Ascending aorta (tissue), 2 donors: ENCODE measurements at regions not wholly inside any gene's neighbourhood (a gene's known extent, or its start where the extent isn't known, plus 50 kb on each side); places are given as distances from the start of the nearest gene placed in this dataset.
"Not testable (repeated sequence)": the region's sequence is repeated elsewhere in the genome, so short reads cannot be mapped to it uniquely, and the experiment has no call there.

Source experiments
- DNase-seq, 2 donors: peaks; one replicate each; pipeline ENCODE4 v3.0.0-alpha.2; 2019; ENCODE audit warnings: low spot score in 2 of 2
- H3K27ac ChIP-seq, 2 donors: fragments of 200-600 bp; sonication (generic); one replicate each; pipeline ENCODE4 v1.5.1; 2016 to 2017; ENCODE audit warnings: mild to moderate bottlenecking in 1 of 2
- H3K27me3 ChIP-seq: fragments of 200-600 bp; sonication (generic); one replicate; pipeline ENCODE4 v1.5.1; 2017
- H3K36me3 ChIP-seq, 2 donors: fragments of 200-600 bp; sonication (generic); one replicate each; pipeline ENCODE4 v1.5.1; 2016
- H3K4me1 ChIP-seq, 2 donors: fragments of 200-600 bp; sonication (generic); one replicate each; pipeline ENCODE4 v1.5.1; 2016 to 2017; ENCODE audit warnings: mild to moderate bottlenecking in 1 of 2
- H3K4me3 ChIP-seq, 2 donors: fragments of 200-600 bp; sonication (generic); one replicate each; pipeline ENCODE4 v1.5.1; 2016 to 2017; ENCODE audit warnings: mild to moderate bottlenecking in 1 of 2
- H3K9me3 ChIP-seq, 2 donors: fragments of 200-600 bp; sonication (generic); one replicate each; pipeline ENCODE4 v1.5.1; 2016
- intact Hi-C: fragments of 100-400 bp; cut with DNase I; formaldehyde crosslinking; loops from one replicate; pipeline ENCODE4 v1.15.1; 2023
- TF ChIP-seq, protein P1 (sequence below), 3 experiments: fragments of 200-600 bp in 2 of 3; fragments of 450-650 bp in 1 of 3; sonication (generic) in 2 of 3; IDR thresholded peaks; one replicate each; pipeline ENCODE4 v1.5.1; 2016 to 2019; ENCODE audit warnings: antibody characterized with exemption in 3 of 3, mild to moderate bottlenecking in 1 of 3, moderate library complexity in 1 of 3

DNA sequence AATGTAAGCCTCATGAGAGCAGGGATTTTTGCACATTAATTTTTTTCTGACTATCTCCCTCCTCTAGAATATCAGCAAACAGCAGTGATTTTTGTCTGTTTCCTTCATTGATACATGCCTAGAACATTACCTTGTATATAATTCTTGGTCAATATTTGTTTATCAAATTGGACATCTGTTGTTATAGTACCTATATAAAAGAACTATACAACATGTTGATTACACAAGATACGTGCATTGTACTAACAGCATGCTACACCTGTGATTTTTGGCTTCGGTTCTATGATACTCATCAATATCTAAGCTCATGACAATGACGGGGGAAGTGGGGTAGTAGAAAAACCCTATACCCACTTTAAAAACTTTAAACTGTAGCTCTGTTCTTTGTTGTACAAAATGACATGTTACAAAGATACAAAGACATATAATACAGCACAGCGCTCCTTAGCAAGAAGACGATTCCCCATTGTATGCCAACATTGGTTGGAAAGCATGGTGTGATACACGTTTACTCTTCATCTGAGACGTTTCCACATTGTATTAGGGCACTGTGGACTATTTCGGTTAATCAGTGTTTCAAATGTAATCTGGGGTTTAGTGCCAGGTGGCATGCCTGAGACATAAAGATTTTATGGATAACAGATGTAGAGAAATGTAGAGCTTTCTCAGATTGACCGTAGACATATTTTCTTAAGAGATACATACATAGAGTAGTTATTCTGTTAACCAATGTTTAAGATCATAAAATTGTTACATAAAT is 70.5 kb upstream of the FOXP2 start:
- TF ChIP-seq, protein P1, sequence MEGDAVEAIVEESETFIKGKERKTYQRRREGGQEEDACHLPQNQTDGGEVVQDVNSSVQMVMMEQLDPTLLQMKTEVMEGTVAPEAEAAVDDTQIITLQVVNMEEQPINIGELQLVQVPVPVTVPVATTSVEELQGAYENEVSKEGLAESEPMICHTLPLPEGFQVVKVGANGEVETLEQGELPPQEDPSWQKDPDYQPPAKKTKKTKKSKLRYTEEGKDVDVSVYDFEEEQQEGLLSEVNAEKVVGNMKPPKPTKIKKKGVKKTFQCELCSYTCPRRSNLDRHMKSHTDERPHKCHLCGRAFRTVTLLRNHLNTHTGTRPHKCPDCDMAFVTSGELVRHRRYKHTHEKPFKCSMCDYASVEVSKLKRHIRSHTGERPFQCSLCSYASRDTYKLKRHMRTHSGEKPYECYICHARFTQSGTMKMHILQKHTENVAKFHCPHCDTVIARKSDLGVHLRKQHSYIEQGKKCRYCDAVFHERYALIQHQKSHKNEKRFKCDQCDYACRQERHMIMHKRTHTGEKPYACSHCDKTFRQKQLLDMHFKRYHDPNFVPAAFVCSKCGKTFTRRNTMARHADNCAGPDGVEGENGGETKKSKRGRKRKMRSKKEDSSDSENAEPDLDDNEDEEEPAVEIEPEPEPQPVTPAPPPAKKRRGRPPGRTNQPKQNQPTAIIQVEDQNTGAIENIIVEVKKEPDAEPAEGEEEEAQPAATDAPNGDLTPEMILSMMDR (IDR thresholded peaks at IDR 0.05): no peak
- no peaks in the 10 kb centered on the region for H3K4me1 ChIP-seq
- no peak for DNase-seq
- no peaks in the 10 kb centered on the region for H3K27me3 ChIP-seq
- no peaks in the 10 kb centered on the region for H3K36me3 ChIP-seq
- intact Hi-C loops: no loop called here
- no peak overlapping the region for H3K27ac ChIP-seq
- H3K4me3 ChIP-seq: no peak overlapping the region
- no peaks in the 10 kb centered on the region for H3K9me3 ChIP-seq

DNA sequence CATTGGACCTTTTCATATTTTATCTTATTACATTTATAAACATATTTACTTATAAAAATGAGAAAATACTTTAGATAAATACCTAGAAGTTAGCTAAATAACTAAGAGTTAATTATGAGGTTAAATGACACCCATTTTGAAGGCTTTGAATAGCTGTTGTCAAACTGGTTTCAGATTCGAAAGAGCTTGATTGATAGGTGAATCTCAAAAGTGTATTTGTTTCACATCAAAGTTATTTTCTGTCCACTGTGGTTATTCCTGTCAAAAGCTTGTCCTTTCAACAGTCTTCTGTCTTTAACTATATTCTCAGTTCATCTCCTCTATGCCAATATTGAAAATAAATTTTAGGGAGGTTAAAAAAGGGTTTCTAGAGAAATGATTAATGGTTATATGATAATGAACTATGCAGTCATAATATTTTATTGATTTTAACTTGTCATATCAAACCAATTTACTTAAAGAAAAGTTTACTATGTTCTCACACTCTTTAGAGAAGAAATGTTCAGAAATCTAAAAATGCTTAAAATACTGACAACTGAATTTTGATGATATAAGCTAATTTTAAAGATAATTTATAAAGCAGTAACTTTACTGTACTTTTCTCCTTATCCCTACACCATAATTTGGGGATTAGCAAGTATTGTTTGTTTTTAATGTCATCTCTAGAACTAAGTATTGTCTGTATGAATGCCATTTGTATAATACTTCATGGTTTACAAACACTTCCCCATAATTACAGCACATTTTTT is 72.0 kb upstream of the FOXP2 start:
- H3K4me1 ChIP-seq: no peaks in the 10 kb centered on the region
- H3K9me3 ChIP-seq: no peaks in the 10 kb centered on the region
- H3K4me3 ChIP-seq: no peak overlapping the region
- no peak overlapping the region for H3K27ac ChIP-seq
- DNase-seq: no peak
- no peaks in the 10 kb centered on the region for H3K27me3 ChIP-seq
- H3K36me3 ChIP-seq: no peaks in the 10 kb centered on the region
- TF ChIP-seq, protein P1 (IDR thresholded peaks at IDR 0.05): no peak
- intact Hi-C loops: no loop called here

DNA sequence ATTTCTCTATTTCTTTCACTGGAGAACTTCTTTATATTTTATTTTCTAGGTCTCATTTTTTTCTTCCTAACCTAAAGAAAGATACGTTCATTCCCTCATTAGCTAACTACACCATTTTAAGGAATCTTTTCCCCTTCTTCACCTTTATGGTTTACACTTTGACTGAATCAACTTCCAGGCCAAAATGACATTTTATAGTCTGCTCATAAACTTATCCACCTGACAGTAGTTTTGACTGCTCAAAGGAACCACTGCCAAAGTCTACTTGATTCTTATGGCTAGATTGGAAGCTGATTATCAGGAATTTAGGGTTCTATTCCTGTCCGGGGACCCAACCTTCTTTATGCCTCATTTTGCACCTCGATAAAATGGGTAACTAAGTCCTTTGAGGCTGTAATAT is 73.0 kb upstream of the FOXP2 start:
- H3K9me3 ChIP-seq: no peaks in the 10 kb centered on the region
- TF ChIP-seq, protein P1 (IDR thresholded peaks at IDR 0.05): no peak
- H3K4me1 ChIP-seq: no peaks in the 10 kb centered on the region
- no peak overlapping the region for H3K27ac ChIP-seq
- no peaks in the 10 kb centered on the region for H3K27me3 ChIP-seq
- no peak overlapping the region for H3K4me3 ChIP-seq
- intact Hi-C loops: no loop called here
- no peak for DNase-seq
- no peaks in the 10 kb centered on the region for H3K36me3 ChIP-seq

DNA sequence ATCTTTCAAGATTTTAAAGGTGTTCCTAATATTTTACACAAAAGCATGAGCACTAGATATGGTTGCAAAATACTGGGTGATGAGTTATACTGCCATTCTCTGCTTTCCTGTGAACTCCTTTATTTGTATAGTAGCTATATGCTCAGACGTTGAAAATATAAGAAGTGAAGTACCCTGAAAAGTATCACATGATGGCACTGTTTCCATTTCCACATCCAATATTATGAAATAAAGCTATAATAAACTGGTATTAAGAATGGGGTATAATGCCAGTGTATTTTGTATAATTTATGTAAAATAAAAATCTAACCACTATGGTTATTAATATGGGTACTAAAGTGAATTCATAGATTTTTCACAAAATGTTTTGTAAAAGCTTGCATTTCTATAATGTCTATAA is 79.6 kb upstream of the FOXP2 start:
- Histone ChIP-seq H3K9me3 (no peaks in the 10 kb centered on the region), H3K4me3 (no peak overlapping the region), H3K27me3 (no peaks in the 10 kb centered on the region), H3K27ac (no peak overlapping the region), H3K4me1 (no peaks in the 10 kb centered on the region), H3K36me3 (no peaks in the 10 kb centered on the region)
- TF ChIP-seq, protein P1 (IDR thresholded peaks at IDR 0.05): no peak
- intact Hi-C loops: no loop called here
- no peak for DNase-seq

DNA sequence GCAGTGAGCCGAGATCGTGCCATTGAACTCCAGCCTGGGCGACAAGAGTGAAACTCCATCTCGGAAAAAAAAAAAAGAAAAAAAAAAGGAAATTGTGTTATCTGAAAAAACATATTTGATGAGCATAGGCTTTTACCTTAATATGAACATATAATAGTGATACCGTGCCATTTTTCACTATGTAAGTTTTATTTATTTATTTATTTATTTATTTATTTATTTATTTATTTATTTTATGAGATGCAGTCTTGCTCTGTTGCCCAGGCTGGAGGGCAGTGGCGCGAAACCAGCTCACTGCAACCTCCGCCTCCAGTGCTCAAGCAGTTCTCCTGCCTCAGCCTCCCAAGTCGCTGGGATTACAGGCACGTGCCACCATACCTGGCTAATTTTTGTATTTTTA is 85.2 kb upstream of the FOXP2 start:
- intact Hi-C loops, H3K4me1 ChIP-seq, H3K36me3 ChIP-seq, DNase-seq, H3K27me3 ChIP-seq, H3K4me3 ChIP-seq, H3K27ac ChIP-seq, H3K9me3 ChIP-seq: not testable (repeated sequence)

DNA sequence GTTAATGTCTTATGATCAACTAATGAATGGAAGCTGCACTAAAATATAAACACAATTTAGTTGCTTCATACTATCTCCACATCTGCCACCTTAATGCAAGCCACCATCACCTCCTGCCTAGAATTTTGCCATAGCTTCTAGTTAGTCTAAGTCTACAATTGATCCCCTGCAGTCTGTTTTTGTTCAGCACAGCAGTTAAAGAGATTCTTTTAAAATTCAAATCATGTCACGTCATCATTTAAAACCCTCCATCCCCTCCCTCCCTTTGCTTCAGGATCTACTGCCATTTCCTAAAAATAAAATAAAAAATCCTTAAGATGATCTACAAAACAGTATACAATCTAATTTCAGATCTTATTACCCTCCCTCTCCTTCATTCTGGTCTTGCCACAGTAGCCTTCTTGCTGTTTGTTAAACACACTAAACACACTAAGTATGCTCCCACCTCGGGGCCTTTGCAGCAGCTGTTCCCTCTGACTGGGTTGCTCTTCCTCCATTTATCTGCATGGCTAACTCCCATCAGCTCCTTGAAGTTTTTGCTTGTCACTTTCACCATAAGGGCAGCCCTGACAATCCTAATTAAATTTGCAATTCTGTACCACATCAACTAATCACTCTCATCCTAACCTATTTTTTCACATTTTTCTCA is 97.0 kb upstream of the FOXP2 start:
- intact Hi-C loops: no loop called here
- DNase-seq: no peak
- no peaks in the 10 kb centered on the region for H3K9me3 ChIP-seq
- H3K4me3 ChIP-seq: no peak overlapping the region
- TF ChIP-seq, protein P1 (IDR thresholded peaks at IDR 0.05): no peak
- H3K27me3 ChIP-seq: no peaks in the 10 kb centered on the region
- no peaks in the 10 kb centered on the region for H3K36me3 ChIP-seq
- H3K4me1 ChIP-seq: no peaks in the 10 kb centered on the region
- no peak overlapping the region for H3K27ac ChIP-seq
